Coronary artery (tissue), 2 donors: ENCODE measurements at regions not wholly inside any gene's neighbourhood (a gene's known extent, or its start where the extent isn't known, plus 50 kb on each side); places are given as distances from the start of the nearest gene placed in this dataset.
A peak's percentile ranks its signal among the peaks of the same experiment; 100 is the strongest.
"Not testable (repeated sequence)": the region's sequence is repeated elsewhere in the genome, so short reads cannot be mapped to it uniquely, and the experiment has no call there.

ENCODE experiments used
- DNase-seq: peaks from one replicate; pipeline ENCODE4 v3.0.0-alpha.2; 2017; ENCODE audit warnings: low spot score
- H3K27ac ChIP-seq, 2 donors: fragments of 200-600 bp; sonication (generic); one replicate each; pipeline ENCODE4 v1.5.1; 2016 to 2019
- H3K4me3 ChIP-seq: fragments of 200-600 bp; sonication (generic); 2 replicates; pipeline ENCODE4 v1.5.1; 2016; ENCODE audit warnings: mild to moderate bottlenecking, moderate library complexity
- TF ChIP-seq, protein P1 (sequence below): fragments of 200-600 bp; sonication (generic); IDR thresholded peaks from one replicate; pipeline ENCODE4 v1.5.1; 2019; ENCODE audit warnings: antibody characterized with exemption

DNA sequence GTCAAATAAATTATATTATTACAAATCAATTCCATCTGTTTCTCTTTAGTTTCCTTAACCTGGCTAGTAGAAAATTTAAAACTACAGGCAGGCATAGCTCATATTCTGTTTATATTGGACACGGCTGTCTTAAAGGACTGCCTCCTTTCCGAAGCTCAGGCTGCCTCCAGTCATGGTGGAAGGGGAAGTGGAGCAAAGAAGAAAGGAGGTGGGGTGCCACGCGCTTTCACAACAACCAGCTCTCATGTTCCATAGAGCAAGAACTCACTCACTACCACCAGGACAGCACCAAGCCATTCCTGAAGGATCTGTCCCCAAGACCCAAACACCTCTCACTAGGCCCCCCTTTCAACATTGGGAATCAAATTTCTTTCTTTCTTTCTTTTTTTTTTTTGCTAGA is 149.3 kb upstream of the KCNJ18 start:
- no peak overlapping the region for H3K27ac ChIP-seq
- H3K4me3 ChIP-seq: no peak overlapping the region
- TF ChIP-seq, protein P1, sequence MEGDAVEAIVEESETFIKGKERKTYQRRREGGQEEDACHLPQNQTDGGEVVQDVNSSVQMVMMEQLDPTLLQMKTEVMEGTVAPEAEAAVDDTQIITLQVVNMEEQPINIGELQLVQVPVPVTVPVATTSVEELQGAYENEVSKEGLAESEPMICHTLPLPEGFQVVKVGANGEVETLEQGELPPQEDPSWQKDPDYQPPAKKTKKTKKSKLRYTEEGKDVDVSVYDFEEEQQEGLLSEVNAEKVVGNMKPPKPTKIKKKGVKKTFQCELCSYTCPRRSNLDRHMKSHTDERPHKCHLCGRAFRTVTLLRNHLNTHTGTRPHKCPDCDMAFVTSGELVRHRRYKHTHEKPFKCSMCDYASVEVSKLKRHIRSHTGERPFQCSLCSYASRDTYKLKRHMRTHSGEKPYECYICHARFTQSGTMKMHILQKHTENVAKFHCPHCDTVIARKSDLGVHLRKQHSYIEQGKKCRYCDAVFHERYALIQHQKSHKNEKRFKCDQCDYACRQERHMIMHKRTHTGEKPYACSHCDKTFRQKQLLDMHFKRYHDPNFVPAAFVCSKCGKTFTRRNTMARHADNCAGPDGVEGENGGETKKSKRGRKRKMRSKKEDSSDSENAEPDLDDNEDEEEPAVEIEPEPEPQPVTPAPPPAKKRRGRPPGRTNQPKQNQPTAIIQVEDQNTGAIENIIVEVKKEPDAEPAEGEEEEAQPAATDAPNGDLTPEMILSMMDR: no peak
- DNase-seq: no peak

DNA sequence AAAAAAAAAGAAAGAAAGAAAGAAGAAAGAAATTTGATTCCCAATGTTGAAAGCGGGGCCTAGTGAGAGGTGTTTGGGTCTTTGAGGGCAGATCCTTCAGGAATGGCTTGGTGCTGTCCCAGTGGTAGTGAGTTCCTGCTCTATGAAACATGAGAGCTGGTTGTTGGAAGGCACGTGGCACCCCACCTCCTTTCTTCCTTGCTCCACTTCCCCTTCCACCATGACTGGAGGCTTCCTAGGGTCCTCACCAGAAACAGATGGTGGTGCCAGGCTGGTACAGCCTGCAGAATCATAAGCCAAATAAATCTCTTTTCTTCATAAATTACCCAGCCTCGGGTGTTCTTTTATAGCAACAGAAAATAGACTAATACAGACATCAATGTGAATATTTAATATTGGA is 147.3 kb upstream of the KCNJ18 start:
- DNase-seq: no peak
- TF ChIP-seq, protein P1: no peak
- H3K4me3 ChIP-seq: no peak overlapping the region

DNA sequence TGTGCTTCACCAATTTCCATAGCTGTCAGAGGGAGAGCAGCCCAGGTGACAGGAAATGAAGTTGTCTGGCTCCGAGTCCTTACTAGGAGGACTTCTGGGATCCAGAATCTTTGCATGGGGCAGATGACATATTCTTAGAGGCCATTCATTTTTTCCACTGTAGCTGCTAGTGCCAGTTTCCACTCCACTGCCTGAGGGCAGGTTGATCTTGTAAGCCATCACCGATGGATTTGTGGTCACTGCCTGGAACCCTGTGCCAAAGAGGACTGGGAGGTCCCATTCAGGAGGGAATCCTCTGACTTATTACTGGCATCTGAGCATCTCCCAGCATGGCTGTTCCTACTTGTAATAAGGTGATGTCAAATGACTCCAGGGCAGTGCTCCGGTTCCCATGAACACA is 144.1 kb upstream of the KCNJ18 start:
- no peak for DNase-seq
- TF ChIP-seq, protein P1: no peak
- H3K4me3 ChIP-seq: no peak overlapping the region
- H3K27ac ChIP-seq: no peak overlapping the region

More for the DNA sequence above, 147.3 kb upstream of the KCNJ18 start:
- no peak overlapping the region for H3K27ac ChIP-seq

DNA sequence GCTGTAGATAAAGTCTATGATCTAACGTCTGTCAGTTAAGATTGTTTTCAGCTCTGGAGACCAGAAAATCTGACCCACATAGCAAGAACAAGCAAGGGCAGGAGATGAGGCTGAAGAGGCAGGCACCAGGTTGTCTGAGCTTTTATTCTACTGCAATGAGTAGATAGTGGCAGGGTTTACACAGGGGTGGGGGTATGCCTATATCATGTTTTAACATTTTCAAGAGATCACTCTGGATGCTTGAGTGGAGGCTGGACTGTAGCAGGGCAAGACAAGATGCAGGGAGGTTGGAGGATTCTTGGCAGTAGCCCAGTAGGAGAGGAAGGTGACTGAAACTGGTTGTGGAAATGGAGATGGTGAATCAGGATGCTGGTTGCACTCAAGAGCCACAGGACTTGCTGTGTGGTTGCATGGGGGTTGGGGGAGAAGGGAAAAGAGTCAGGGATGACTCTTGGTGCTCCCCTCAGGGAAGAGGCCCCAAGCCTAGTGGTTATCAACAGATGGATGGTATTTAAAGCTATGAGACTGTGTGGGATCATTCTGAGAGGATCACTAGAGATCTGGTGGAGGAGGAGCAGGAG is 143.1 kb upstream of the KCNJ18 start:
- H3K4me3 ChIP-seq: peak overlapping the region; percentile 2
- H3K27ac ChIP-seq: no peak overlapping the region
- TF ChIP-seq, protein P1: no peak
- no peak for DNase-seq

DNA sequence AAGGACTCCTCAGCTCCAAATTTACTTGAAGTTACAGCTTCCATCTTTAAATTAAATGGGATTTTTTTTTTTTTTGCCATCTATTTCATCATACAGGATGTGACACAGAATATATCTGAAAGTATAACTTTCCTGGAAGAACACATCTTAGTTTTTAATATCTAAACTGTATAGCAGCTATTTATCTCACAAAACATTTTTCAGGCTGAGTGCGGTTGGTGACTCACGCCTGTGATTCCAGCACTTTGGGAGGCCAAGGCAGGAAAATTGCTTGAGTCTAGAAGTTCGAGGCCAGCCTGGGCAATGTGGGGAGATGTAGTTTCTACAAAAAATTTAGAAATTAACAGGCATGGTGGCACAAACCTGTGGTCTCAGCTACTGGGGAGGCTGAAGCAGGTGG is 142.3 kb upstream of the KCNJ18 start:
- H3K27ac ChIP-seq, DNase-seq: not testable (repeated sequence)
- peak overlapping the region; percentile 92 for H3K4me3 ChIP-seq

DNA sequence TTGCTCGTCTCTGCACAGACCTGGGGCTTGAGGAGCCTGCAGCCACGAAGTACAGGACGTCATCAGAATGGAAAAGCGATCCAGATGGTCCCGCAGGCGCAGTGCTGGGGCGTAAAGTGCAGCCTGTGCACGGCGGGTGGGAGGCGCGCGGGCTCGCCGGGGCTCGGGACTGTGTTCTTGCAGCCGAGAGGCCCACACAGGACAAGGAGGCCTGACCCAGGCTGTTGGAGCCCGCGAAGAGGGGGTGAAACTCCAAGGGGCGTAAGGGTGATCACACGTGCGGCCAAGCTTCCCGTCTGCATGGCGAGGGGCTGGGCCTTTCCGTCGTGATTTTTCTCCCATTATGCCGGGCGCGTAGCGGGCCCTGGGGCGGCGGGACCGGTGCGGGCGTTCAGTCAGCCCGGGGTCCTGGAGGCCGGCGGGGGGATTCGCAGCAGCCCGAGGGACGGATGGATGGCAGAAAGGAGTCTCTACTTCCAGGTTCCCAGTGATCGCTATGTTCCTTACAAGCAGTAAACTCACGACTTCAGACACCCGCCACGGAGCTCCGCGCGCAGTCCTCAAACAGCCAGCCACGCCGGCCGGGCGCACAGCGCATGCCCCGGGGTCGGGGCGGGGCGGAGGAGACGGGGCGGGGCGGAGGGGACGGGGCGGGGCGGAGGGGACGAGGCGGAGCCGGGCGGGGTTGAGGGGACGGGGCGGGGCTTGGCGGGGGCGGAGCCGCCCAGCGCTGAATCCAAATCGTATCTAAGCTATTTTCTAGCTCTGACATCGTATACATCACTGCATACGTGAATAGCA is 141.0 kb upstream of the KCNJ18 start:
- Histone ChIP-seq H3K27ac (peak overlapping the region; percentile 39 to 95), H3K4me3 (peak overlapping the region; percentile 92)
- TF ChIP-seq, protein P1: no peak
- DNase-seq: peak; percentile 88

DNA sequence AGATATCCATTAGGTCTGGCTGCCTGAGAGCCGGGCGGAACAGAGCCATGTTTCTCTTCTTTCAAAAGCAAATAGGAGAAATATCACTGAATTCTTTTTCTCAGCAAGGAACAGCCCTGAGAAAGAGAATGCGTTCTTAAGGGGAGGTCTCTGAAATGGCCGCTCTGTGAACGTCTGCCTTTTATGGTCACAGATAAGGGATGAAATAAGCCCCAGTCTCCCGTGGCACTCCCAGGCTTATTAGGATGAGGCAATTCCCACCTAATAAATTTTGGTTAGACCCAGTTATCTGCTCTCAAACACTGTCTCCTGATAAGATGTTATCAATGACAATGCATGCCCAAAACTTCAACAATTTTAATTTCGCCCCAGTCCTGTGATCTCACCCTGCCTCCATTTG is 133.4 kb upstream of the KCNJ18 start:
- H3K4me3 ChIP-seq, DNase-seq, H3K27ac ChIP-seq: not testable (repeated sequence)

DNA sequence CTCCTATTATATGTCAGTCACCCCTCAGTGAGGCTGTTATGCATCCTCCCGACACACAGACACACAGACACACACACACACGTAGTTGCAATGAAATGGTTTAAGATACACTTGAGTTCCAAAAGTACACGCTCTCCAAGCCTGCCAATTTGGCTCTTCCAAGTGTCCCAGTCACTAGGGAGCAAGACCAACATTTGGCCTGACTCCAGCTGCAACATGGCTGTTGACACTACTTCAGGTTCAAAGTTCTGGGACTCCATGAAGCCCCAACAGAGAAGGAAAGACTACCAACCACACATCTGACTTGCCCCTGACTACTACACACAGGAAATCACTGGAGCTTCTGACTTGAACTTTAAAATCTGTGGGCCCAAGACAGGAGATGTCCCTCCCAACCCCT is 128.1 kb upstream of the KCNJ18 start:
- H3K4me3 ChIP-seq: no peak overlapping the region
- DNase-seq: no peak

DNA sequence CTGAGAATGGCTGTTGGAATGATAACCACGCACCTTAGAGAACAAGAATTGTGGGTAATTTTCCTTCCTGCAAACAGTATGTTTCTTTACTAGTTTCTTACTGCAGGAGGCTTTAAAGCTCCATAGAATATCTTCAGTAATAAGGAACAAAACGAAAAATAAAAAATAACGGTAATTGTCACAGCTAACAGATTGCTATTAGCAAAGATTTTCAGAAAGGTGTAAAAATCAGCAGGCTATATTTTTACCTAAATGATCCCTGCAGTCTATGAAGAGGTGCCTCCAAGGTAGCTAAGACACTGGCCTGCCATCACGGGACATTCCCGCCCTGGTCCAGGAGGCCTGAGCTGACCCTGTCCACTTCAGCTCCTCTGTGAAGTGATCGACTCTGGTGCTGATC is 127.6 kb upstream of the KCNJ18 start:
- not testable (repeated sequence) for H3K27ac ChIP-seq, H3K4me3 ChIP-seq, DNase-seq

More for the DNA sequence above, 128.1 kb upstream of the KCNJ18 start:
- H3K27ac ChIP-seq: no peak overlapping the region
- TF ChIP-seq, protein P1: no peak

DNA sequence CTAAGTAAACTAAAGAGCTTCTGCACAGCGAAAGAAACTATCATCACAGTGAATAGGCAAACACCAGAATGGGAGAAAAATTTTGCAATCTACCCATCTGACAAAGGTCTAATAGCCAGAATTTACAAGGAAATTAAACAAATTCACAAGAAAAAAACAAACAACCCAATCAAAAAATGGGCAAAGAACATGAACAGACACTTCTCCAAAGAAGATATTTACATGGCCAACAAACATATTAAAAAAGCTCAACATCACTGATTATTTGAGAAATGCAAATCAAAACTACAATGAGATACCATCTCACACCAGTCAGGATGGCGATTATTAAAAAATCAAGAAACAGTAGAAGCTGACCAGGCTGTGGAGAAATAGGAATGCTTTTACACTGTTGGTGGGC is 121.9 kb upstream of the KCNJ18 start:
- H3K4me3 ChIP-seq, DNase-seq, H3K27ac ChIP-seq: not testable (repeated sequence)

DNA sequence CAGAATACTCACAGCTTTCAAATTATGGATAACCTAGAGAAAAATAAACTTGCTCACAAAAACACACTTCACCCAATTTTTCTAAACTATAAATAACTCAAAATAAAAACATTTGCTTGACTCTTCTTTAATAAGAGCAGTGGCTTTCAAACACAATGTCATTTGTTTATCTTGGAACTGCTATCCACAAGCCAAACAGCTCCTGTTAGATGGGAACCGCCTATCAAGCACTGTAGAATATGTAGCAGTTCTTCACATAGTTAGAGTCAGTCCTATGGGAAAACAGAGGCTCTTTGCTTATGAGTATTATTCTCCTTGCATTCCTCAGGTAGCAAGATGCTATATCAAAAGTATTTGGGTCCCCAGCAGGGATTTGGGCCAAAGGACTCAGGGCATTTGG is 120.2 kb upstream of the KCNJ18 start:
- H3K27ac ChIP-seq, DNase-seq, H3K4me3 ChIP-seq: not testable (repeated sequence)
